Activated naive CD4-positive, alpha-beta T cell treated with anti-CD3 and anti-CD28 coated beads, Interleukin-2, amount 10 ng/mL, durations not matched to agents 7 days and 5 days (primary cell): ENCODE measurements at regions not wholly inside any gene's neighbourhood (a gene's known extent, or its start where the extent isn't known, plus 50 kb on each side); places are given as distances from the start of the nearest gene placed in this dataset.
"Not testable (repeated sequence)": the region's sequence is repeated elsewhere in the genome, so short reads cannot be mapped to it uniquely, and the experiment has no call there.

Source experiments
- CTCF ChIA-PET: fragments of 350-600 bp; sonication (Branson Sonifier 250); formaldehyde crosslinking; loops from one replicate; lab custom pipeline; 2021; ENCODE audit warnings: antibody characterized with exemption; lab: Charles Lee
- DNase-seq: peaks from one replicate; pipeline ENCODE4 v3.0.0-alpha.2; 2020
- H3K27ac Mint-ChIP-seq: one replicate; pipeline ENCODE4 v1.8.0; 2021; ENCODE audit warnings: mild to moderate bottlenecking, moderate library complexity, mixed read lengths
- H3K27me3 Mint-ChIP-seq: one replicate; pipeline ENCODE4 v1.8.0; 2021; ENCODE audit warnings: mild to moderate bottlenecking, mixed read lengths
- H3K36me3 Mint-ChIP-seq: one replicate; pipeline ENCODE4 v1.8.0; 2021; ENCODE audit warnings: mixed read lengths
- H3K4me1 Mint-ChIP-seq: one replicate; pipeline ENCODE4 v1.8.0; 2021; ENCODE audit warnings: mixed read lengths
- H3K4me3 Mint-ChIP-seq: one replicate; pipeline ENCODE4 v1.8.0; 2021; ENCODE audit warnings: mild to moderate bottlenecking, moderate library complexity, mixed read lengths
- H3K9me3 Mint-ChIP-seq: one replicate; pipeline ENCODE4 v1.8.0; 2021; ENCODE audit warnings: mixed read lengths

DNA sequence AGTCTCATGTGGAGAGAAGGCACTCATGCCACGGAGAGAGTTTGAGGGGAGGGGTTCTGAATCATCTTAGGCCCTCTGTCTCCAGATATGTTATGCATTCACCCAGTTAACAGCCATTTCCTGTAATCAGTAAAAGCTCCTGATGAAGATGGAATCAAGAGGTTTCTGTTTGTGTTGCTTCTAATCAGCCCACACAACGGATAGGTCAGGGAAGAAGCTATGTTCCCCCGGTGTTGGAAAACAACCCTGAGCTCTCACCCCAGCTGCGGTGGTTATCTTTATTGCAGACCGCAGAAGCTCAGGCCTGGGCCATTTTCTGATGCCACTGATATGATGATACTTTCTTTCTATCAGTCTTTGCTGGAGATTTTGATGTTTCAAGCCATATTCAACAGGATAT is 338.5 kb upstream of the ONECUT1 start:
- Mint-ChIP-seq H3K4me3 (no peak overlapping the region), H3K27me3 (no peaks in the 10 kb centered on the region), H3K9me3 (no peaks in the 10 kb centered on the region), H3K27ac (no peak overlapping the region), H3K4me1 (no peaks in the 10 kb centered on the region), H3K36me3 (no peaks in the 10 kb centered on the region)
- no peak for DNase-seq
- CTCF ChIA-PET, result no interaction called here

DNA sequence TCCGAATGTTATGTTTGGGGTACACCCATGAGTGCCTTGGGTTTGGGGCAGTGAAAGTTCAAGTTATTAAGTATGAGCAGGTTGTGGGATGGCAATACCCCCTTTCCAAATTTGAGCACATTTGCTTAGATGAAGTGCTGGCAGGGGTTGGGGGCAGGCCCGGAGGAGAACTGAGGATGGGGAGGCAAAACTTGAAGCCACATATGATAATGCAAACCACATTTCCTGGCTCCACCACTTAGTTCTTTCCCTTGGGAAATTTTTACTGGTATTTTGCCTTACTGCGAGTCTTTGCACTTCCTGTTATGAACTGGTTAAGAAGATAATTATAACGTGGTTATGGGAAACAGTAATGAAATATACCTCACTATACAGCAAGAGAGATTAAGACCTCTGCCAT is 336.0 kb upstream of the ONECUT1 start:
- no peaks in the 10 kb centered on the region for H3K4me1 Mint-ChIP-seq
- H3K27ac Mint-ChIP-seq, result no peak overlapping the region

DNA sequence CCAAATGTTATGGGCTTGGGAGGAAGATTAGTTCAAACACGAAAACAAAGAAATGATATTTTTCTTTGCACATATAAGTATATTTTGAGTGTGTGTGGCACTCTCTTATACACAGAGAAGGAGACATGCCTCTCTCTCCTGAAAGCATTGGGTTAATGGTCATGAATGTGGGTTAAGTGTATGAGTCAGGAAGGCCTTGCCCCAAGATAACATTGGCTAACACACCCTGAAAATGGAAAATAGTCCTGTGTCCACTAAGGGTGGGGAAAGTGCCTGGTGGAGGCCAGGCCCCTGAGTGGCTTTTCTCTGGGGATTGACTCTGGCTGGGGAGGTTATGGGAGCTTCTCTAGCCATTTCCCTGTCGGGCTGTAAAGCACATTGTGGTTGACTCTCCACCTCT is 332.7 kb upstream of the ONECUT1 start:
- H3K4me1 Mint-ChIP-seq, result no peaks in the 10 kb centered on the region
- H3K9me3 Mint-ChIP-seq, result no peaks in the 10 kb centered on the region
- no peaks in the 10 kb centered on the region for H3K27me3 Mint-ChIP-seq
- H3K4me3 Mint-ChIP-seq, result no peak overlapping the region
- DNase-seq, result no peak
- CTCF ChIA-PET, result interaction anchor here (0.5 kb wide), 1 partner anchor 97 kb away, joined by 3 read pairs; no protein-coding TSS in a partner anchor
- no peaks in the 10 kb centered on the region for H3K36me3 Mint-ChIP-seq
- no peak overlapping the region for H3K27ac Mint-ChIP-seq

More for the DNA sequence above, 336.0 kb upstream of the ONECUT1 start:
- Mint-ChIP-seq H3K9me3 (no peaks in the 10 kb centered on the region), H3K27me3 (no peaks in the 10 kb centered on the region), H3K36me3 (no peaks in the 10 kb centered on the region), H3K4me3 (no peak overlapping the region)
- DNase-seq, result no peak
- CTCF ChIA-PET, result no interaction called here

DNA sequence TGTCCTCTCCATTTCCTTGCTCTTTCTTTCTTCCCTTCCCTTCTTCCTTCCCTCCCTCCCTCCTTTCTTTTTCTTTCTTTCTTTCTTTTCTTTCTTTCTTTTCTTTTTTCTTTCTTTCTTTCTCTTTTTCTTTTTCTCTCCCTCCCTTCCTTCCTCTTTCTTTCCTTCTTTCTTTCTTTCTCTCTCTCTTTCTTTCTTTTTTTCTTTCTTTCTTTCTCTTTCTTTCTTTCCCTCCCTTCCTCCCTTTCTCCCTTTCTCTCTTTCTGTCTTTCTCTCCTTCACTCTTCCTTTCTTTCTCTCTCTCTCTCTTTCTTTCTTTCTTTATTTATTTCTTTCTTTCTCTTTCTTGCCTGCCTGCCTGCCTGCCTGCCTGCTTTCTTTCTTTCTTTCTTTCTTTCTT is 326.8 kb upstream of the ONECUT1 start:
- H3K36me3 Mint-ChIP-seq, DNase-seq, H3K4me1 Mint-ChIP-seq, H3K27ac Mint-ChIP-seq, H3K9me3 Mint-ChIP-seq, H3K27me3 Mint-ChIP-seq, H3K4me3 Mint-ChIP-seq, CTCF ChIA-PET: not testable (repeated sequence)

DNA sequence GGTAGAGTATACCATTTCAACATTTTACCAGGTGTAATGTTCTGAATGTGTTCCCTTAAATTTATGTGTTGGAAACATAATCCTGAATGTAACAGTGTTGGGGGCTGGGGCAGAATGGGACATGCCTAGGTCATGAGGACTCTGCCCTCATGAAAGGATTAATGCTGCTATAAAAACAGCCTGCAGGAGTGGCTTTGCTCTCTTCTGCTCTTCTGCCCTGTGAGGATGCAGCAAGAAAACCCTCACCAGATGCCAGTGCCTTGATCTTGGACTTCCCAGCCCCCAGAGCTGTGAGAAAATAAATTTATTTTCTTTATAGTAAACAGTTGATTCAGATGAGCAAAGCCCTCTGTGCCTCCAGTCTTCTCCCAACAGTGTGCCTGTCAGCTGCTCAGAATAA is 326.0 kb upstream of the ONECUT1 start:
- no peaks in the 10 kb centered on the region for H3K4me1 Mint-ChIP-seq
- H3K9me3 Mint-ChIP-seq, result no peaks in the 10 kb centered on the region
- CTCF ChIA-PET, result no interaction called here
- H3K27me3 Mint-ChIP-seq, result no peaks in the 10 kb centered on the region
- H3K36me3 Mint-ChIP-seq, result no peaks in the 10 kb centered on the region
- no peak overlapping the region for H3K27ac Mint-ChIP-seq
- DNase-seq, result no peak
- no peak overlapping the region for H3K4me3 Mint-ChIP-seq

DNA sequence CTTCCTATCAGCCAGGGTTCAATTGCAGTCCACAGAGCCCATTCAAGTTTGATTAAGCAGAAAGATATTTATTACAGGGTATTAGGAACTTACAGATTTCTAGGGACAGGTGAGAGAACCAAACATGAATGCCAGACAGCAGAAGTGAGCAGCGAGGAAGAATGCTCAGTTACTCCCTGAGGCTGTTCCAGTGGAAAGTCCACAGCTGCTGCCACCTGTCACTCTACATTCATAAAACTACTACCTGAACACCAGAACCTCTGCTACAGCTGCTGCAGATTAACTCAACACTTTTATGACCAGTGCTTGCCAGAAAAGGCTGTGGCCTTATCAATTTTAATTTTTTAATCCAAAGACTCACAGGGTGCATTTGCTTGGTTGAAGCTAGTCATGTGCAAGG is 325.4 kb upstream of the ONECUT1 start:
- Mint-ChIP-seq H3K4me3 (no peak overlapping the region), H3K36me3 (no peaks in the 10 kb centered on the region), H3K27me3 (no peaks in the 10 kb centered on the region), H3K4me1 (no peaks in the 10 kb centered on the region), H3K27ac (no peak overlapping the region), H3K9me3 (no peaks in the 10 kb centered on the region)
- CTCF ChIA-PET, result no interaction called here
- DNase-seq, result no peak

DNA sequence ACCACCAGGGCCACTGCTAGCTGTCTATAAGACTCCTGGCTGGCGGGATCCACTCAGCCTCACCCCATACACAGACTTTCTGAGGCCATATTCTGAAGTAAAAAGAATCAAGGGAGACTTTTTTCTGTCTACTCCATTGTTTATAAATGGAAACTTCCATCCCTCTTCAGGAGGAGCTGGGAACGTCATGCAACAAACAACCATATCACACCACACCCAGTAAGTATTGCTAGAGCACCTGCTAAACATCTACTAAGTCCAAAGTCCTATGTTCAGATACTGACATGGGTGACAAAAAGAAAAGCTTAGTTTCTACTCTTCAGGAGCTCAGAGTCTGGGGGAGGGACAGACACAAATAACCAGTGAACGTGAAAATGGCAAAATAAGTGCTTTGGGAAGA is 324.8 kb upstream of the ONECUT1 start:
- H3K36me3 Mint-ChIP-seq, result no peaks in the 10 kb centered on the region
- no peak for DNase-seq
- no peak overlapping the region for H3K27ac Mint-ChIP-seq
- no peaks in the 10 kb centered on the region for H3K4me1 Mint-ChIP-seq
- CTCF ChIA-PET, result no interaction called here
- H3K9me3 Mint-ChIP-seq, result no peaks in the 10 kb centered on the region
- H3K27me3 Mint-ChIP-seq, result no peaks in the 10 kb centered on the region
- no peak overlapping the region for H3K4me3 Mint-ChIP-seq

DNA sequence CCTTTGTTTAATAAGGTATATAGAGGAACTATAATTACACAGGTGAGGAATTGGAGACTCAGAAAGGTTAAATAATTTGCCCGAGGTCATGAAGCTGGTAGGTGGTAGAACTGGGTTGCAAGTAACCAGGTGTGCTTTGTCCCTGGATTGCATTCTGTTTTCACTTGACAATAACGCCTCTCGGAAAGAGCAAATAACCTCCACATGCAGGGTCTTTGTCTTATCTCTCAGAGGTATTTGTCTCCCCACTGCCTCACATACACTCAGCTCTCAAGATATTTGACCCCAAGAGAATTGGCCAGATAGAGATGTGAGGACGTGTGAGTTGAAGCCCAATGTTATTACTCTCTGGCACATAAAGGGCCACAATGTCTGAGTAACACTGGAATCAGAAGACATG is 320.9 kb upstream of the ONECUT1 start:
- Mint-ChIP-seq H3K27ac (no peak overlapping the region), H3K4me3 (no peak overlapping the region), H3K4me1 (no peaks in the 10 kb centered on the region), H3K36me3 (no peaks in the 10 kb centered on the region), H3K9me3 (no peaks in the 10 kb centered on the region), H3K27me3 (no peaks in the 10 kb centered on the region)
- CTCF ChIA-PET, result no interaction called here
- DNase-seq, result no peak

DNA sequence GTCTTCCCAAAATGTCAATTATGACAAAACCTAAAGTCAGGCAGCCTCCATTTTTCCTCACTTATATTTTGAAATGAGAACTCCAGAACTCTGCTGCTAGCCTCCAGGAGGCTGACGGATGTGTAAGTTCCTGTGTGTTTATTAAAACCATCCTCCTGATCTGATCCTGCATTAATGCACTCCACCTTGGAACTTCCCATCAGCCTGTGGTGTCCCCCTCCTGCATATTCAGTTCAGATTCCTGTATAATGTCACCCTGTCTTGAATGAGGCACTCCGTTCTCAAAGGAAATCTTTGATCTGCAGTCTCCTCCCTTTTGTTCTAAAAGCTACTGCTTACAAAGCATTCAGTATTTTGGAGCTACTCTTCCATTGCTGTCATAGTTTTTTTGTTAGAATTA is 318.2 kb upstream of the ONECUT1 start:
- no peaks in the 10 kb centered on the region for H3K36me3 Mint-ChIP-seq
- DNase-seq, result no peak
- H3K4me3 Mint-ChIP-seq, result no peak overlapping the region
- CTCF ChIA-PET, result interaction anchor here (1.1 kb wide), 1 partner anchor 397 kb away, joined by 3 read pairs; no protein-coding TSS in a partner anchor
- no peaks in the 10 kb centered on the region for H3K9me3 Mint-ChIP-seq
- H3K27ac Mint-ChIP-seq, result no peak overlapping the region
- H3K27me3 Mint-ChIP-seq, result no peaks in the 10 kb centered on the region
- no peaks in the 10 kb centered on the region for H3K4me1 Mint-ChIP-seq

DNA sequence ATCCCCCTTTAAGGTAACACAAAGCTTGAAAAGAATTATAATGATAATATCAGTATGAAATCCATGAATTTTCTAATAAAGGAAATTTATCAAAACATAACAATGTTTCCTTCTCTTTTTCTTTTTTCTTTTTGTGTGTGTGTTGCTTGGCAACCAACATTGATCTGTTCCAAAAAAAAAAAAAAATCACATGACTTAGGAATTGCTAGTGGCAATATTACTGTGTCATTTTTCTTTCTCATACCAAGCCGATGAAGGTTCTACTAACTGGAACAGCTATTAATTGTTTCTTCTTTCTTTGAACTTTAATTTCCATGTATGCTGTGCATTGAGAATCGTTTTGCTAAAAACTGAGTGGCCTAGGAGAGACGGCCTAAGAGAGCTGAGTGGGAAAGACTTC is 317.7 kb upstream of the ONECUT1 start:
- no peak overlapping the region for H3K4me3 Mint-ChIP-seq
- no peaks in the 10 kb centered on the region for H3K36me3 Mint-ChIP-seq
- H3K27ac Mint-ChIP-seq, result no peak overlapping the region
- DNase-seq, result no peak
- no peaks in the 10 kb centered on the region for H3K27me3 Mint-ChIP-seq
- H3K4me1 Mint-ChIP-seq, result no peaks in the 10 kb centered on the region
- CTCF ChIA-PET, result no interaction called here
- no peaks in the 10 kb centered on the region for H3K9me3 Mint-ChIP-seq

DNA sequence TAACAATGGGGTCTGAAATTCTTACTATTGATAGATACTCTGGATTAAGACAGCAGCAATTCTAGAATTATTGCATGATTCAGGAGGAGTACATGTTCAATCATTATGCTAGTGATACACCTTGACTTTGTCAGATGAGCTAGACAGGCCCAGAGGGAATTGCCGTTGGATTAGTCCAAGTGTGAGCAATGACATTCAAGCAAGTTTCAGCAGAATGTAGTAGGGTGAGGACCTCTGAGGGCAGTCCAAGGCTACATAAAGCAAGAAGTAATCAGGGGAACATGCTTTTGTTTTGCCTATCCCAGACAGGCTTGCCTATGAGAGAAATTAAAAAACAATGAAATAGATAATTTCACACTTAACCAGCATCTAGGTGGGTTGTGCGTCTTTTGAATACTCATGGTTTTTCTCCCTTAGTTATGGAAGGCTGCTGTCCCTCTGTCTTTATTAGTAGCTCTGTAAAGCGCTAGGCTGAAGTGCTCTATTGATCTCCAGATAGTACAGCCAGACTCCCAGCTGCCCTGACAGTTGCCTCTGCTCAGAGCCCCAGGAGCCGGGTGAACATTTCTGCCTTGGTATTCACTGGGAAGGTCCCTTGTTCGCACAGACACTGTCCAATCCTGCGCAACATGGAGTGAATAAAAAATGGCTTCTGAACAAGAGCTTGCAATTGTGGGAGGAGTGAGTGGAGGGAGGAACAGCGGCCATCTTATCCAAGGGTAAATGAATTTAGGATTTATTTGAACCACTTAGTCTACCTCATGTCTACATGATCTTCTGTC is 316.6 kb upstream of the ONECUT1 start:
- no peak for DNase-seq
- CTCF ChIA-PET, result interaction anchor here (0.6 kb wide), 1 partner anchor 302 kb away, joined by 3 read pairs; no protein-coding TSS in a partner anchor
- Mint-ChIP-seq H3K9me3 (no peaks in the 10 kb centered on the region), H3K27me3 (no peaks in the 10 kb centered on the region), H3K4me1 (no peaks in the 10 kb centered on the region), H3K4me3 (no peak overlapping the region), H3K36me3 (no peaks in the 10 kb centered on the region), H3K27ac (no peak overlapping the region)

DNA sequence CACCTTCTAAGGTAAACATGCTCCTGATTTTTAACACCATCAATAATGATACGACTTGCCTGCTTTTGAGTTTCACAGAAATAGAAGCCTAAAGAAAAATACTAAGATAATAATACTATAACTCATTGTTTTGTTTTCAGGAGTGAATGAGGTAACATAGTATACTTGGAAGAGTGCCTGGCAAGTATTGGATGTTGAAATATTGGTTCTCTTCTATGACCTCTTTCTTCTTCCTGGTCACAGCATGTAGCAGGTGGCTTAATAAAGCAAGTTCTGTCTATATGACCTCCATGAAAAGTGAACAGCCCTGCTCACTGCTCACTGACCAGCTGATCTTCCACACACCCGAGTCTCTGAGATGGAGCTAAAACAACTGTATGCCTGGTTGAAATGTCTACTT is 312.3 kb upstream of the ONECUT1 start:
- Mint-ChIP-seq H3K4me1 (no peaks in the 10 kb centered on the region), H3K9me3 (no peaks in the 10 kb centered on the region), H3K36me3 (no peaks in the 10 kb centered on the region), H3K27ac (no peak overlapping the region), H3K27me3 (no peaks in the 10 kb centered on the region), H3K4me3 (no peak overlapping the region)
- DNase-seq, result no peak
- CTCF ChIA-PET, result no interaction called here

DNA sequence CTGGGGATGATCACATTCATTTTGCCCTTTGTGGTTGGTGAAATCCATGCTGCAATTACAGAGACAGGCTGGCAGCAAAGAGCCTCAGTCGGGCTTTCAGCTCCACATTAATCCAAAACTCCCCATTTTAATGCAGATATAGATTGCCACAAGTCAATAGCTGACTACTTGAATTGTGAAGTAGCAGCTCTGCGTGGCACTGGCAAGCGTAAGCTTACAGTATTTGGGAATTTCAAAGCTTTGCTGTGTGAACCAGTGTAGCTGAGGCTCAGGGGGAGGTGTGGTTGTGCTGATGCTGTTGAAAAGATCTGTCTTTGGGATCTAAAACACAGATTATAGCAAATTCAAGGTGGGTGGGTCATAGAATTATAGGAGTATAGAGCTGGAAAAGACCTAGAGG is 290.3 kb upstream of the ONECUT1 start:
- Mint-ChIP-seq H3K27ac (no peak overlapping the region), H3K4me1 (no peaks in the 10 kb centered on the region), H3K4me3 (no peak overlapping the region), H3K36me3 (no peaks in the 10 kb centered on the region), H3K27me3 (no peaks in the 10 kb centered on the region), H3K9me3 (no peaks in the 10 kb centered on the region)
- CTCF ChIA-PET, result no interaction called here
- DNase-seq, result no peak

DNA sequence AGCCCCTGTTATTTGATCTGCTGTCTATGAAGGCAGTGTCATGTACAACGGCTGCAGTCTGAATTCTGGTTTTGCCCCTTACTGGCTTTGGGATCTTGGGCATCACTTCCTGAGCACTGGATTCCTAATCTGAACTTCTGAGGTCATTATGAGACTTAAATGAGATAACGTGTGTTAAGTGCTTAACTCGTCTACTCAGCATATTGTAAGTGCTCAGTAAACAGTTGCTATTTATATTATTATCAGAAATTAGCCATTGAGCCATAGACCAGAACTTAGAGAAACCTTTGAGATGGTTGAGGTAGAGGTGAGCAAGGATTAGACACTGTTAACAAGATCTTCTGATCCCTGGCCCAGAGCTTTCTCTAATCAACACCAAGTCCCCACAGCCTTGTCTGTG is 284.1 kb upstream of the ONECUT1 start:
- no peaks in the 10 kb centered on the region for H3K27me3 Mint-ChIP-seq
- DNase-seq, result no peak
- H3K27ac Mint-ChIP-seq, result no peak overlapping the region
- H3K36me3 Mint-ChIP-seq, result no peaks in the 10 kb centered on the region
- no peaks in the 10 kb centered on the region for H3K9me3 Mint-ChIP-seq
- H3K4me3 Mint-ChIP-seq, result no peak overlapping the region
- no peaks in the 10 kb centered on the region for H3K4me1 Mint-ChIP-seq
- CTCF ChIA-PET, result no interaction called here

DNA sequence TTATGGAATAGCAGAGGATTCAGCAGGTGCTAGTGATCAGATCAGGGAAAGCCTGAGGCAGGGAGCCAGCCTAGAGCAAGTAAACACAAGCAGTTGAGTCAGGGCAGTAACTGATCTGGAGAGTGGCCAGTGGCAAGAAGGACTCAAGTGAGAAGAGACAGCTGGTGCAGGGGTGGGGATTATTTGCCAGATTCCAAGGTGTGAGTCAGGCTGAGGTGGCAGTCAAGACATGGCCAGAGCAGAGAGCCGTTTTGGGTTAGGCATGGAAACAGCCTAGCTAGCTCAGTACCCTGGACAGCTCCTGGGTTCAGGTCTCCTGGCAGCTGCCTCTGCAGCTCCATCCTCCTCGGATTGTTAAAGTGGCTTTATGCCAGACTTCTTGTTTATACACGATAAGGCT is 281.9 kb upstream of the ONECUT1 start:
- CTCF ChIA-PET, result no interaction called here
- Mint-ChIP-seq H3K9me3 (no peaks in the 10 kb centered on the region), H3K4me3 (no peak overlapping the region), H3K4me1 (no peaks in the 10 kb centered on the region), H3K27me3 (no peaks in the 10 kb centered on the region), H3K27ac (no peak overlapping the region), H3K36me3 (no peaks in the 10 kb centered on the region)
- peak; percentile 47 for DNase-seq
